Hepatocyte (in vitro differentiated cells): ENCODE measurements at regions not wholly inside any gene's neighbourhood (a gene's known extent, or its start where the extent isn't known, plus 50 kb on each side); places are given as distances from the start of the nearest gene placed in this dataset.

Experiments
- CTCF ChIP-seq: fragments of 200-600 bp; sonication (generic); IDR thresholded peaks from 2 replicates; pipeline ENCODE4 v1.5.1; 2016; ENCODE audit warnings: antibody characterized with exemption, mild to moderate bottlenecking; ENCODE audit not compliant: poor library complexity
- EZH2phosphoT487 ChIP-seq: fragments of 200-600 bp; sonication (generic); IDR thresholded peaks from one replicate; pipeline ENCODE4 v1.6.1; 2018; ENCODE audit warnings: antibody characterized with exemption, mild to moderate bottlenecking, low read depth, moderate library complexity; ENCODE audit not compliant: unreplicated experiment, severe bottlenecking

- no peak for TF ChIP-seq CTCF
- no peak for TF ChIP-seq EZH2phosphoT487
Observed at GRCh38 chr1:207239874-207240273, 81.6 kb upstream of the CD55 start.
